BLaER1 (cell line): ENCODE measurements at regions not wholly inside any gene's neighbourhood (a gene's known extent, or its start where the extent isn't known, plus 50 kb on each side); places are given as distances from the start of the nearest gene placed in this dataset.

Source experiments
- H3K27ac ChIP-seq: shearing (Covaris generic); formaldehyde crosslinking; 2 replicates; pipeline ENCODE4 v1.8.1; 2022
- H3K27me3 ChIP-seq: shearing (Covaris generic); formaldehyde crosslinking; 2 replicates; pipeline ENCODE4 v1.8.1; 2022
- H3K36me3 ChIP-seq: shearing (Covaris generic); formaldehyde crosslinking; 2 replicates; pipeline ENCODE4 v1.8.1; 2022
- H3K4me1 ChIP-seq: shearing (Covaris generic); formaldehyde crosslinking; 2 replicates; pipeline ENCODE4 v1.8.1; 2022
- H3K4me2 ChIP-seq: shearing (Covaris generic); formaldehyde crosslinking; 2 replicates; pipeline ENCODE4 v1.8.1; 2022
- H3K4me3 ChIP-seq: shearing (Covaris generic); formaldehyde crosslinking; 2 replicates; pipeline ENCODE4 v1.8.1; 2022
- H3K9ac ChIP-seq: shearing (Covaris generic); formaldehyde crosslinking; 2 replicates; pipeline ENCODE4 v1.8.1; 2022
- H3K9me3 ChIP-seq: shearing (Covaris generic); formaldehyde crosslinking; 2 replicates; pipeline ENCODE4 v1.8.1; 2022
- H4K20me1 ChIP-seq: shearing (Covaris generic); formaldehyde crosslinking; 2 replicates; pipeline ENCODE4 v1.8.1; 2022
- Cebpa-rat ChIP-seq: shearing (Covaris generic); IDR thresholded peaks from 2 replicates; pipeline ENCODE4 v1.8.1; 2022

- no peak overlapping the region for H3K4me2 ChIP-seq
- TF ChIP-seq Cebpa-rat, result no peak
- peaks cover 37% of the 10 kb centered on the region; the same call in 1 of the 2 replicates for H4K20me1 ChIP-seq
- H3K27ac ChIP-seq, result no peak overlapping the region
- H3K9me3 ChIP-seq, result no peaks in the 10 kb centered on the region
- H3K27me3 ChIP-seq, result peaks cover 20% of the 10 kb centered on the region
- no peak overlapping the region for H3K9ac ChIP-seq
- H3K4me3 ChIP-seq, result no peak overlapping the region
- peaks cover 15% of the 10 kb centered on the region for H3K4me1 ChIP-seq
- H3K36me3 ChIP-seq, result no peaks in the 10 kb centered on the region
Measured at GRCh38 chr5:141753971-141754713, 72.1 kb upstream of the ARAP3 start.

GRCh38 chr5:141753143-141753970 is 71.3 kb upstream of the ARAP3 start:
- Histone ChIP-seq H3K4me1 (peaks cover 9% of the 10 kb centered on the region), H4K20me1 (peaks cover 37% of the 10 kb centered on the region; the same call in 1 of the 2 replicates), H3K9me3 (no peaks in the 10 kb centered on the region), H3K27ac (no peak overlapping the region), H3K27me3 (peaks cover 20% of the 10 kb centered on the region), H3K36me3 (no peaks in the 10 kb centered on the region), H3K4me3 (no peak overlapping the region), H3K4me2 (no peak overlapping the region), H3K9ac (no peak overlapping the region)
- no peak for TF ChIP-seq Cebpa-rat

- H3K4me3 ChIP-seq, result no peak overlapping the region
- H3K4me1 ChIP-seq, result peaks cover 20% of the 10 kb centered on the region
- H3K27ac ChIP-seq, result no peak overlapping the region
- peak overlapping the region; percentile 51 for H3K4me2 ChIP-seq
- H3K9me3 ChIP-seq, result no peaks in the 10 kb centered on the region
- H4K20me1 ChIP-seq, result peaks cover 8% of the 10 kb centered on the region; the same call in 1 of the 2 replicates
- TF ChIP-seq Cebpa-rat, result no peak
- no peaks in the 10 kb centered on the region for H3K36me3 ChIP-seq
- peaks cover under 1% of the 10 kb centered on the region; the same call in 1 of the 2 replicates for H3K27me3 ChIP-seq
- H3K9ac ChIP-seq, result no peak overlapping the region
Measured at GRCh38 chr5:141747152-141748141, 65.4 kb upstream of the ARAP3 start.

GRCh38 chr5:141746395-141746794 is 64.4 kb upstream of the ARAP3 start:
- Histone ChIP-seq H3K9ac (no peak overlapping the region), H3K4me1 (peaks cover 20% of the 10 kb centered on the region), H3K4me2 (no peak overlapping the region), H4K20me1 (peaks cover 11% of the 10 kb centered on the region; the same call in 1 of the 2 replicates), H3K27ac (no peak overlapping the region), H3K36me3 (no peaks in the 10 kb centered on the region), H3K27me3 (no peaks in the 10 kb centered on the region), H3K9me3 (no peaks in the 10 kb centered on the region), H3K4me3 (no peak overlapping the region)
- no peak for TF ChIP-seq Cebpa-rat

- no peaks in the 10 kb centered on the region for H3K27me3 ChIP-seq
- no peak overlapping the region for H3K27ac ChIP-seq
- no peaks in the 10 kb centered on the region for H3K36me3 ChIP-seq
- H3K9me3 ChIP-seq, result no peaks in the 10 kb centered on the region
- H3K4me2 ChIP-seq, result no peak overlapping the region
- no peak overlapping the region for H3K4me3 ChIP-seq
- no peak for TF ChIP-seq Cebpa-rat
- no peak overlapping the region for H3K9ac ChIP-seq
- H3K4me1 ChIP-seq, result peaks cover 20% of the 10 kb centered on the region
- peaks cover 11% of the 10 kb centered on the region; the same call in 1 of the 2 replicates for H4K20me1 ChIP-seq
Measured at GRCh38 chr5:141745390-141745789, 63.4 kb upstream of the ARAP3 start.

- no peak overlapping the region for H3K27ac ChIP-seq
- TF ChIP-seq Cebpa-rat, result no peak
- peaks cover 20% of the 10 kb centered on the region for H3K4me1 ChIP-seq
- no peaks in the 10 kb centered on the region for H3K27me3 ChIP-seq
- H3K36me3 ChIP-seq, result no peaks in the 10 kb centered on the region
- H3K4me3 ChIP-seq, result no peak overlapping the region
- H3K9ac ChIP-seq, result no peak overlapping the region
- H3K4me2 ChIP-seq, result no peak overlapping the region
- H4K20me1 ChIP-seq, result peaks cover 11% of the 10 kb centered on the region; the same call in 1 of the 2 replicates
- H3K9me3 ChIP-seq, result no peaks in the 10 kb centered on the region
Measured at GRCh38 chr5:141743866-141744272, 61.8 kb upstream of the ARAP3 start.

GRCh38 chr5:141742866-141743851 is 61.1 kb upstream of the ARAP3 start:
- Histone ChIP-seq H3K9me3 (no peaks in the 10 kb centered on the region), H3K4me2 (no peak overlapping the region), H3K36me3 (no peaks in the 10 kb centered on the region), H3K4me1 (peaks cover 16% of the 10 kb centered on the region), H3K27ac (no peak overlapping the region), H3K27me3 (no peaks in the 10 kb centered on the region), H3K9ac (no peak overlapping the region), H3K4me3 (no peak overlapping the region), H4K20me1 (peaks cover 11% of the 10 kb centered on the region; the same call in 1 of the 2 replicates)
- TF ChIP-seq Cebpa-rat, result no peak

GRCh38 chr5:141742144-141742543 is 60.1 kb upstream of the ARAP3 start:
- Histone ChIP-seq H3K4me2 (no peak overlapping the region), H3K9me3 (no peaks in the 10 kb centered on the region), H3K4me3 (no peak overlapping the region), H3K9ac (no peak overlapping the region), H3K27me3 (no peaks in the 10 kb centered on the region), H3K27ac (no peak overlapping the region), H3K4me1 (peaks cover 6% of the 10 kb centered on the region), H4K20me1 (peaks cover 20% of the 10 kb centered on the region; the same call in 1 of the 2 replicates), H3K36me3 (no peaks in the 10 kb centered on the region)
- TF ChIP-seq Cebpa-rat, result no peak
